ENCODE measurements at regions not wholly inside any gene's neighbourhood (a gene's known extent, or its start where the extent isn't known, plus 50 kb on each side); places are given as distances from the start of the nearest gene placed in this dataset.
A peak's percentile ranks its signal among the peaks of the same experiment; 100 is the strongest.

GRCh38 chr13:59112221-59112718 is 1051.5 kb downstream of the DIAPH3 start:
- H3K4me3 ChIP-seq (ENCODE audit: low read depth, low read length): no peak overlapping the region
- H3K9me3 ChIP-seq (ENCODE audit: control insufficient read depth, insufficient read depth, low read depth, low read length): no peaks in the 10 kb centered on the region
- CTCF ChIA-PET: no interaction called here
- POLR2A ChIA-PET: no interaction called here
- H3K36me3 ChIP-seq (ENCODE audit: control insufficient read depth in 2 of 2, insufficient read depth in 1 of 2, low read length in 2 of 2): no peaks in the 10 kb centered on the region
- no peak for TF ChIP-seq HOXD13 (CRISPR knock-in tag; IDR thresholded peaks at IDR 0.05; ENCODE audit: borderline replicate concordance)
- TF ChIP-seq ZNF629 (tag by site-specific recombination; IDR thresholded peaks at IDR 0.05): peak; percentile 75
- TF ChIP-seq ZIC2 (tag by site-specific recombination; IDR thresholded peaks at IDR 0.05): no peak
- 0 out of 2 replicates have a peak, but pooled peaks have one; percentile 53 for TF ChIP-seq HIC1 (tag by site-specific recombination; IDR thresholded peaks at IDR 0.05)
- TF ChIP-seq KLF8 (tag by site-specific recombination; IDR thresholded peaks at IDR 0.05): no peak
- TF ChIP-seq ZNF560 (tag by site-specific recombination; IDR thresholded peaks at IDR 0.05; ENCODE audit: borderline replicate concordance): no peak
- TF ChIP-seq SP3 (tag by site-specific recombination; IDR thresholded peaks at IDR 0.05): no peak
- TF ChIP-seq GLIS2 (tag by site-specific recombination; IDR thresholded peaks at IDR 0.05): no peak
- TF ChIP-seq SCRT2 (tag by site-specific recombination; IDR thresholded peaks at IDR 0.05): peak; percentile 59; the same call in 1 of the 2 replicates
- TF ChIP-seq ZSCAN30 (tag by site-specific recombination; IDR thresholded peaks at IDR 0.05): no peak
- TF ChIP-seq ZBTB17 (tag by site-specific recombination; IDR thresholded peaks at IDR 0.05): no peak
- TF ChIP-seq ZNF292 (tag by site-specific recombination; IDR thresholded peaks at IDR 0.05; ENCODE audit: borderline replicate concordance, low read depth): no peak
- TF ChIP-seq ZNF169 (tag by site-specific recombination; IDR thresholded peaks at IDR 0.05): no peak
- no peak for TF ChIP-seq ZBTB48 (tag by site-specific recombination; IDR thresholded peaks at IDR 0.05)
- TF ChIP-seq ZEB2 (tag by site-specific recombination; IDR thresholded peaks at IDR 0.05): peak; percentile 27; the same call in 1 of the 2 replicates
- TF ChIP-seq MEIS1 (CRISPR knock-in tag; IDR thresholded peaks at IDR 0.05; ENCODE audit: borderline replicate concordance): peak; percentile 96
- TF ChIP-seq ZNF140 (tag by site-specific recombination; IDR thresholded peaks at IDR 0.05): no peak
- TF ChIP-seq ZNF324 (tag by site-specific recombination; IDR thresholded peaks at IDR 0.05): no peak
- TF ChIP-seq ZNF416 (tag by site-specific recombination; IDR thresholded peaks at IDR 0.05): no peak
- TF ChIP-seq ZFHX2 (tag by site-specific recombination; conservative IDR thresholded peaks at IDR 0.05): no peak
- TF ChIP-seq ZSCAN16 (tag by site-specific recombination; IDR thresholded peaks at IDR 0.05): no peak
- peak; percentile 65; the same call in 1 of the 2 replicates for TF ChIP-seq TSHZ1 (tag by site-specific recombination; IDR thresholded peaks at IDR 0.05; ENCODE audit: borderline replicate concordance)
- TF ChIP-seq ZNF174 (tag by site-specific recombination; IDR thresholded peaks at IDR 0.05): no peak
- H3K27ac ChIP-seq (ENCODE audit: extremely low read depth, low read depth, low read length): no peak overlapping the region
- no peaks in the 10 kb centered on the region for H3K4me1 ChIP-seq (ENCODE audit: control insufficient read depth, insufficient read depth, low read length)

Measured in HEK293 (cell line).